Activated CD8-positive, alpha-beta memory T cell treated with anti-CD3 and anti-CD28 coated beads, Interleukin-2, amount 10 ng/mL, durations not matched to agents 7 days and 5 days (primary cell): ENCODE measurements at regions not wholly inside any gene's neighbourhood (a gene's known extent, or its start where the extent isn't known, plus 50 kb on each side); places are given as distances from the start of the nearest gene placed in this dataset.

Experiments used
- ATAC-seq: fragments of 150-1000 bp; cut with Tn5 transposase; one replicate; pipeline ENCODE4 v1.10.0; 2021; ENCODE audit warnings: moderate library complexity
- CTCF ChIA-PET: fragments of 350-600 bp; sonication (Branson Sonifier 250); formaldehyde crosslinking; loops from one replicate; lab custom pipeline; 2021; ENCODE audit warnings: antibody characterized with exemption; lab: Charles Lee
- DNase-seq: peaks from one replicate; pipeline ENCODE4 v3.0.0-alpha.2; 2020
- H3K27ac Mint-ChIP-seq: one replicate; pipeline ENCODE4 v1.8.0; 2021; ENCODE audit warnings: mild to moderate bottlenecking, mixed read lengths
- H3K27me3 Mint-ChIP-seq: one replicate; pipeline ENCODE4 v1.8.0; 2021; ENCODE audit warnings: mixed read lengths
- H3K36me3 Mint-ChIP-seq: one replicate; pipeline ENCODE4 v1.8.0; 2021; ENCODE audit warnings: mild to moderate bottlenecking, mixed read lengths
- H3K4me1 Mint-ChIP-seq: one replicate; pipeline ENCODE4 v1.8.0; 2021; ENCODE audit warnings: mixed read lengths
- H3K4me3 Mint-ChIP-seq: one replicate; pipeline ENCODE4 v1.8.0; 2021; ENCODE audit warnings: mild to moderate bottlenecking, moderate library complexity, mixed read lengths
- H3K9me3 Mint-ChIP-seq: one replicate; pipeline ENCODE4 v1.8.0; 2022; ENCODE audit warnings: low read depth, mixed read lengths

DNA sequence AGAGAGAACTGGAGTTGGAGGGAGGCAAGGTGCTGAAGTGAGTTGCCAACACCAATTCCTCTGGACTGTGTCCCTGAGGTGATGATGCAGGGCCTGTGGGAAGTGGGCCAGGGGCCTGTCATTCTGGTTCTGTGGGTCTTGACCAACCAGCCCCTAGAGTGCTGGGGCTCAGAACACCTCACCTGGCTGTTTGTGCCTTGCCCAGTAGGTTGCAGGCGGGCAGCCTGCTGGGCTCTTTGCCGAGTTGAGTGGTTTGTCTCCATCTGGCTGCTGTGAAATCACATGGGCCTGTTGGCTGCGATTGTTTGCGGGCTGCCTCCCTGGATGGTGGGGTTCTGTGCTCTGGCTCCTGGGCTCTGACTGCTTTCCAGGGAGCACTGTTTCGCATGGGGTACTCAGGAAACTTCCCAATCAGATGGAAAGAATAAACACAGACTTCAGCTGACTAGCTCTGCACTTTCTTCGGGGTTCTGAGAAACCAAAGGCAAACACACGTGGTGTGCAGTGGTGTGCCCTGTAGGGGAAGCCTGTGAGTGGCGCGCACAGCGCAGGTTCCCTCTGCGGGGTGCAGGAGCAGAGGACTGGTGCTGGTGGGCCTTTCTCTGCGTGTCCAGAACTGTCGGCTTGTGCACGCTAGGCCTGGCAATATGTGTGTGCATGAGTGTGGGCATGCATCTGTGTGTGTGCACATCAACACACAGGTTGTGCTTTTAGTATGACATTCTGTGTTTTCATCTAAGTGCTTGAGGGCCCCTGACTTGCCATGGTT lies 95.1 kb downstream of the RHOU start:
- Mint-ChIP-seq H3K36me3 (peaks cover 3% of the 10 kb centered on the region), H3K4me1 (peaks cover 63% of the 10 kb centered on the region), H3K27me3 (peaks cover 55% of the 10 kb centered on the region), H3K27ac (no peak overlapping the region), H3K4me3 (no peak overlapping the region), H3K9me3 (no peaks in the 10 kb centered on the region)
- ATAC-seq (peak; percentile 28), DNase-seq (no peak)
- CTCF ChIA-PET = interaction anchor here (0.6 to 1.7 kb wide), 4 partner anchors 26 to 131 kb away, joined by 3 to 7 read pairs (median 3); partner anchors contain the start of gene RHOU

- CTCF ChIA-PET = interaction anchor here (1.0 to 1.7 kb wide), 4 partner anchors 11 to 96 kb away, joined by 3 to 7 read pairs (median 3); partner anchors contain the start of gene RHOU
- DNase-seq (peak; percentile 54), ATAC-seq (peak; percentile 75)
- Mint-ChIP-seq H3K27me3 (peaks cover 58% of the 10 kb centered on the region), H3K4me3 (no peak overlapping the region), H3K27ac (no peak overlapping the region), H3K4me1 (peaks cover 59% of the 10 kb centered on the region), H3K36me3 (peaks cover 3% of the 10 kb centered on the region), H3K9me3 (no peaks in the 10 kb centered on the region)
Observed at GRCh38 chr1:228830954-228831481, 95.7 kb downstream of the RHOU start.

DNA sequence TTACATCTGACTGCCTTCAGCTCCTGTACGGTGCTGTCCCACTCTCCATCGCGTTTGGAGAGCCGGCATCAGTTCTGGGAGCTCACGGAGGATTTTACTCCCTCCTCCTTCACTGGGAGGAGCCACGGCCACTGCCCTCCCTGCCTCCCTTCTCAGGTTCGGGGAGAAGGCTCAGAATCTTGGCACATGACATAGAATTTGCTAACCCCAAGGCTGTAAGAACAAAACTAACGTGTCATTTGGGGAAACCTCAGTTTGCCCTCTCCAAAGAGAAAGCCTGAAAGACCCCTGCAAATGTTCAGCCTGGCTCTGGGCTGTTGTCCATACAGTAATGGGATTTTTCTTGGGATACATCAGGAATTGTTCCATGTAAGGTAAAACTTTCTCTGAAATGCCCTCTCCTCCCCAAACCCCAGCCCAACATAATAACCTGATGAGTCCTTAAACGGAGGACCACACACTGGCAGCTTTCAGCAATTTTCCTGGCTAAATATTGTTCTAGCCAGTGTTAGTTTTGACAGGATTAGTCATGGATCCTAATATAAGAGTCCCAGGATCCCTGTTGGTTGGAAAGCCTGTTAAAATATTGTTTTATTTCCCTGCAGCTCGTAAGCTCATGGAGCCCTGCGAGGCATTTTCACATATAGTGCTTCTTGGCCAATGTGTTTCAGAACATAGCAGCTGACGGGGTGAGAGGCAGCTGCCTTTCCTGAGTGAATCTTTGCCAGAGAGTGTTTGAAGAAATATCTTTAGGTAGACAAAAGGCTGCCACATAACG lies 98.8 kb downstream of the RHOU start:
- no peak overlapping the region for H3K4me3 Mint-ChIP-seq
- H3K27me3 Mint-ChIP-seq = peaks cover 55% of the 10 kb centered on the region
- DNase-seq = peak; percentile 46
- peaks cover 44% of the 10 kb centered on the region for H3K4me1 Mint-ChIP-seq
- CTCF ChIA-PET = interaction anchor here (1.0 kb wide), 1 partner anchor 99 kb away, joined by 3 read pairs; no protein-coding TSS in a partner anchor
- H3K9me3 Mint-ChIP-seq = no peaks in the 10 kb centered on the region
- no peak overlapping the region for H3K27ac Mint-ChIP-seq
- ATAC-seq = peak; percentile 63
- no peaks in the 10 kb centered on the region for H3K36me3 Mint-ChIP-seq

- no peaks in the 10 kb centered on the region for H3K9me3 Mint-ChIP-seq
- no peak for ATAC-seq
- peaks cover 2% of the 10 kb centered on the region for H3K36me3 Mint-ChIP-seq
- peaks cover 33% of the 10 kb centered on the region for H3K4me1 Mint-ChIP-seq
- H3K27me3 Mint-ChIP-seq = peaks cover 57% of the 10 kb centered on the region
- no peak overlapping the region for H3K27ac Mint-ChIP-seq
- no peak for DNase-seq
- H3K4me3 Mint-ChIP-seq = no peak overlapping the region
- CTCF ChIA-PET = no interaction called here
Observed at GRCh38 chr1:228835456-228835855, 100.2 kb downstream of the RHOU start.

DNA sequence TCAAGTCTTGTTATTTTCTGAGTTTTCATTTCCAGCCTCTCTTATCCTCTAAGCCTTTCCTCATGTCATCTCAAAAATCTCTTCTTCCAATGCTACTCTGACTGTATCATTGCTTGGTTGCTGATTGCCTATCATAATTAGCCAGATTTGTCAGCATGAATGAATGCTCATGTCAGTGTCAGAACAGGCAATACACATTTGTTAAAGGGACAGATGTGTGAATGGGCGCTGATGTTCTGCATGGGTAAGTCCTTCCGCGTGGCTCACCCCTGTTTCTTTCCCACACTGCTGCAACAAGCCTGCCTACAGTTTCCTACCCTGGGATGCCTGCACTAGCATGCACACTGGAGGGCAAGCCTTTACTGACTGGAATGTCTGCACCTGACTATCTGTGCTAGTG lies 100.6 kb downstream of the RHOU start:
- H3K4me3 Mint-ChIP-seq = no peak overlapping the region
- H3K4me1 Mint-ChIP-seq = peaks cover 29% of the 10 kb centered on the region
- H3K27ac Mint-ChIP-seq = no peak overlapping the region
- peaks cover 60% of the 10 kb centered on the region for H3K27me3 Mint-ChIP-seq
- H3K36me3 Mint-ChIP-seq = peaks cover 2% of the 10 kb centered on the region
- CTCF ChIA-PET = no interaction called here
- DNase-seq (no peak), ATAC-seq (no peak)
- no peaks in the 10 kb centered on the region for H3K9me3 Mint-ChIP-seq

GRCh38 chr1:228836427-228836826 lies 101.1 kb downstream of the RHOU start:
- Mint-ChIP-seq H3K36me3 (peaks cover 2% of the 10 kb centered on the region), H3K4me3 (no peak overlapping the region), H3K4me1 (peaks cover 24% of the 10 kb centered on the region), H3K27ac (no peak overlapping the region), H3K9me3 (no peaks in the 10 kb centered on the region), H3K27me3 (peaks cover 59% of the 10 kb centered on the region)
- ATAC-seq (no peak), DNase-seq (no peak)
- CTCF ChIA-PET = no interaction called here

DNA sequence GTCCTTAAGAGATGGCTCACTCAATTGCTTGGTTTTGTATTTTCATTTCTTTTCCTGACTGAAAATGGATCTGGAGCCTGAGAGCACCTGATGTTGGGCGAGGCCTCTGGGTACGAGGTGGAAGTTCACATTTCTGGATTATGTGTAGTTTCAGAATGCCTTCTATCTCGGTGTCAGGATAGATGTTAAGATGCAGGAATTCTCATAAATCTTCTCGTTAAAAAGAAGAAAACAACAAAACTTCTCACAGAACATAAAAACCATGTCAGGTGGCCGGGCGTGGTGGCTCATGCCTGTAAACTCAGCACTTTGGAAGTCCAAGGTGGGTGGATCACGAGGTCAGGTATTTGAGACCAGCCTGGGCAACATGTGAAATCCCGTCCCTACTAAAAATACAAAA lies 101.8 kb downstream of the RHOU start:
- H3K27me3 Mint-ChIP-seq = peaks cover 53% of the 10 kb centered on the region
- H3K4me3 Mint-ChIP-seq = no peak overlapping the region
- no peak overlapping the region for H3K27ac Mint-ChIP-seq
- peaks cover 23% of the 10 kb centered on the region for H3K4me1 Mint-ChIP-seq
- CTCF ChIA-PET = no interaction called here
- DNase-seq (no peak), ATAC-seq (no peak)
- no peaks in the 10 kb centered on the region for H3K9me3 Mint-ChIP-seq
- peaks cover 2% of the 10 kb centered on the region for H3K36me3 Mint-ChIP-seq

- Mint-ChIP-seq H3K9me3 (peaks cover 3% of the 10 kb centered on the region), H3K27ac (no peak overlapping the region), H3K36me3 (peaks cover 2% of the 10 kb centered on the region), H3K4me1 (peaks cover 27% of the 10 kb centered on the region), H3K27me3 (peaks cover 45% of the 10 kb centered on the region), H3K4me3 (no peak overlapping the region)
- DNase-seq (no peak), ATAC-seq (no peak)
- CTCF ChIA-PET = no interaction called here
Observed at GRCh38 chr1:228837817-228838716, 102.8 kb downstream of the RHOU start.

- H3K27ac Mint-ChIP-seq = no peak overlapping the region
- peaks cover 36% of the 10 kb centered on the region for H3K27me3 Mint-ChIP-seq
- ATAC-seq = no peak
- no peak overlapping the region for H3K4me3 Mint-ChIP-seq
- no peak for DNase-seq
- peaks cover 20% of the 10 kb centered on the region for H3K4me1 Mint-ChIP-seq
- H3K9me3 Mint-ChIP-seq = peaks cover 3% of the 10 kb centered on the region
- CTCF ChIA-PET = no interaction called here
- H3K36me3 Mint-ChIP-seq = peaks cover 2% of the 10 kb centered on the region
Observed at GRCh38 chr1:228838717-228839500, 103.6 kb downstream of the RHOU start.

- H3K27me3 Mint-ChIP-seq = peaks cover 30% of the 10 kb centered on the region
- H3K36me3 Mint-ChIP-seq = peaks cover 2% of the 10 kb centered on the region
- CTCF ChIA-PET = no interaction called here
- H3K9me3 Mint-ChIP-seq = peaks cover 3% of the 10 kb centered on the region
- H3K27ac Mint-ChIP-seq = no peak overlapping the region
- no peak for ATAC-seq
- no peak for DNase-seq
- no peak overlapping the region for H3K4me3 Mint-ChIP-seq
- H3K4me1 Mint-ChIP-seq = peaks cover 13% of the 10 kb centered on the region
Observed at GRCh38 chr1:228839656-228840055, 104.4 kb downstream of the RHOU start.

GRCh38 chr1:228841632-228842031 lies 106.4 kb downstream of the RHOU start:
- H3K27me3 Mint-ChIP-seq = peaks cover 17% of the 10 kb centered on the region
- H3K4me1 Mint-ChIP-seq = peaks cover 12% of the 10 kb centered on the region
- no peak overlapping the region for H3K4me3 Mint-ChIP-seq
- H3K36me3 Mint-ChIP-seq = peaks cover 2% of the 10 kb centered on the region
- ATAC-seq (no peak), DNase-seq (no peak)
- CTCF ChIA-PET = interaction anchor here (0.7 to 1.2 kb wide), 3 partner anchors 10 to 386 kb away, joined by 3 read pairs; partner anchors contain the start of gene RHOU
- H3K9me3 Mint-ChIP-seq = peaks cover 3% of the 10 kb centered on the region
- no peak overlapping the region for H3K27ac Mint-ChIP-seq

DNA sequence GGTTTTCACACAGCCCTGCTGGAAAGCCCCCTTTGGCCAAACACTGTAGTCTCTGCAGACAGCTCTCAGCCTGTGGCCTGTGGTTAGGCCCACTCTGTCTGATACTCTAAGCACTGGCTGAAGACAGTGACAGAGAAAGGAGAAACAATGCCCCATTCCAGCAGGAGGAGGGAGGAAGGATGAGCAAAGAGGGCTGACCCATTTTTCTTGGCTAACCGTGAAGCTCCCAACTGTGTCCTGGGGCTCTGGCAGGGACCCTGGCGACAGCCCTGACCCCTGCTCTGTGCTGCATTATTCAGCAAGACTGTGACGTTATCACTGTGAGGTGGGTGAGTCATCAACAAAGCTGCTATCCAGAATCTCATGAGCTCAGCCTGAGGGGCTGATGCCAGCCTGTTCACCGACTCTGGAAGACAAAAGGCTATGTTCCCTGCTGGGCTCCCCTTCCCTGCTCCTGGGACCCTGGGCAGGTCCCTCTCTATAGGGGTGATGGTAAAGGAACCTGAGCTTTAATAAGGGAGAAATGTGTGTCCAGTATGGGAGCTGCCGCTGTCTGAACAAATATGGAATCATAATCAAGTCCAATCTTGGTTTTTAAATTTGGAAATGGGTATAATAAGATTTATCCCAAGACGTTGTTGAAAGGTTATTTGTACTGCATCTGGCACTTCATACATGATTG lies 107.0 kb downstream of the RHOU start:
- no peak overlapping the region for H3K27ac Mint-ChIP-seq
- CTCF ChIA-PET = interaction anchor here (0.9 to 1.2 kb wide), 3 partner anchors 11 to 386 kb away, joined by 3 read pairs; no protein-coding TSS in a partner anchor
- DNase-seq (no peak), ATAC-seq (peak; percentile 57)
- H3K4me3 Mint-ChIP-seq = no peak overlapping the region
- peaks cover 2% of the 10 kb centered on the region for H3K36me3 Mint-ChIP-seq
- peaks cover 3% of the 10 kb centered on the region for H3K9me3 Mint-ChIP-seq
- peaks cover 15% of the 10 kb centered on the region for H3K27me3 Mint-ChIP-seq
- H3K4me1 Mint-ChIP-seq = peaks cover 12% of the 10 kb centered on the region
